Neural crest cell (in vitro differentiated cells): ENCODE measurements at regions not wholly inside any gene's neighbourhood (a gene's known extent, or its start where the extent isn't known, plus 50 kb on each side); places are given as distances from the start of the nearest gene placed in this dataset.

ENCODE experiments used
- DNase-seq: peaks from one replicate; pipeline ENCODE4 v3.0.0; 2021; ENCODE audit warnings: low read depth, mixed read lengths, low spot score
- H3K27ac Mint-ChIP-seq: one replicate; pipeline ENCODE4 v1.8.0; 2021; ENCODE audit warnings: mild to moderate bottlenecking, mixed read lengths; ENCODE audit not compliant: unreplicated experiment
- H3K27me3 Mint-ChIP-seq: 2 replicates; pipeline ENCODE4 v1.8.0; 2021; ENCODE audit warnings: low read depth, mild to moderate bottlenecking, mixed read lengths
- H3K36me3 Mint-ChIP-seq: 2 replicates; pipeline ENCODE4 v1.8.0; 2021; ENCODE audit warnings: low read depth, mild to moderate bottlenecking, mixed read lengths
- H3K4me1 Mint-ChIP-seq: 2 replicates; pipeline ENCODE4 v1.8.0; 2021; ENCODE audit warnings: mixed read lengths
- H3K4me3 Mint-ChIP-seq: one replicate; pipeline ENCODE4 v1.8.0; 2021; ENCODE audit warnings: mild to moderate bottlenecking, mixed read lengths
- H3K9me3 Mint-ChIP-seq: 2 replicates; pipeline ENCODE4 v1.8.0; 2021; ENCODE audit warnings: mixed read lengths
- CTCF ChIP-seq: fragments of 200-600 bp; sonication (generic); conservative IDR thresholded peaks from 2 replicates; pipeline ENCODE4 v1.5.0; 2021; ENCODE audit warnings: antibody characterized with exemption, mild to moderate bottlenecking

GRCh38 chr6:33926451-33926850 is 122.6 kb upstream of the MLN start:
- Mint-ChIP-seq H3K36me3 (no peaks in the 10 kb centered on the region), H3K27ac (no peak overlapping the region), H3K27me3 (peaks cover 4% of the 10 kb centered on the region), H3K4me1 (peaks cover 4% of the 10 kb centered on the region), H3K9me3 (peaks cover 4% of the 10 kb centered on the region), H3K4me3 (no peak overlapping the region)
- no peak for TF ChIP-seq CTCF
- no peak for DNase-seq

GRCh38 chr6:33925936-33926335 is 122.1 kb upstream of the MLN start:
- TF ChIP-seq CTCF: no peak
- Mint-ChIP-seq H3K9me3 (peaks cover 4% of the 10 kb centered on the region), H3K27me3 (peaks cover 3% of the 10 kb centered on the region), H3K36me3 (no peaks in the 10 kb centered on the region), H3K4me1 (peaks cover 4% of the 10 kb centered on the region), H3K27ac (no peak overlapping the region), H3K4me3 (no peak overlapping the region)
- DNase-seq: no peak

GRCh38 chr6:33925210-33925609 is 121.4 kb upstream of the MLN start:
- TF ChIP-seq CTCF: no peak
- no peak for DNase-seq
- Mint-ChIP-seq H3K9me3 (peaks cover 4% of the 10 kb centered on the region), H3K27ac (no peak overlapping the region), H3K27me3 (no peaks in the 10 kb centered on the region), H3K4me3 (no peak overlapping the region), H3K4me1 (peaks cover 4% of the 10 kb centered on the region), H3K36me3 (no peaks in the 10 kb centered on the region)

- no peak for TF ChIP-seq CTCF
- no peak for DNase-seq
- Mint-ChIP-seq H3K4me1 (peaks cover under 1% of the 10 kb centered on the region), H3K27ac (no peak overlapping the region), H3K36me3 (no peaks in the 10 kb centered on the region), H3K4me3 (no peak overlapping the region), H3K9me3 (peaks cover 4% of the 10 kb centered on the region), H3K27me3 (no peaks in the 10 kb centered on the region)
Measured at GRCh38 chr6:33924681-33925080, 120.9 kb upstream of the MLN start.

GRCh38 chr6:33923857-33924514 is 120.2 kb upstream of the MLN start:
- no peak overlapping the region for H3K4me3 Mint-ChIP-seq
- H3K27me3 Mint-ChIP-seq: no peaks in the 10 kb centered on the region
- no peaks in the 10 kb centered on the region for H3K4me1 Mint-ChIP-seq
- peak overlapping the region; percentile 67 for H3K27ac Mint-ChIP-seq
- TF ChIP-seq CTCF: no peak
- no peaks in the 10 kb centered on the region for H3K36me3 Mint-ChIP-seq
- no peak for DNase-seq
- H3K9me3 Mint-ChIP-seq: peaks cover 4% of the 10 kb centered on the region
